CD4-positive, CD25-positive, alpha-beta regulatory T cell (primary cell): ENCODE measurements at regions not wholly inside any gene's neighbourhood (a gene's known extent, or its start where the extent isn't known, plus 50 kb on each side); places are given as distances from the start of the nearest gene placed in this dataset.

Experiments used
- ATAC-seq, 2 donors: fragments of 150-1000 bp; cut with Tn5 transposase; one replicate each; pipeline ENCODE4 v1.10.0; 2021; ENCODE audit warnings: low read depth in 2 of 2, moderate number of reproducible peaks in 2 of 2, moderate library complexity in 1 of 2
- DNase-seq, 3 donors: peaks; one replicate each; pipeline versions ENCODE4 v3.0.0 to v3.0.0-alpha.2; 2012 to 2022; ENCODE audit warnings: mixed read lengths in 1 of 3
- H3K27ac ChIP-seq: one replicate; pipeline ENCODE4 v1.7.0; 2013; ENCODE audit warnings: mild to moderate bottlenecking, low read length; ENCODE audit not compliant: insufficient read depth, poor library complexity, severe bottlenecking
- H3K27me3 ChIP-seq: one replicate; pipeline ENCODE4 v1.7.0; 2013; ENCODE audit warnings: low read length; ENCODE audit not compliant: control insufficient read depth, insufficient read depth
- H3K36me3 ChIP-seq: one replicate; pipeline ENCODE4 v1.7.0; 2013; ENCODE audit warnings: mild to moderate bottlenecking, low read length, moderate library complexity; ENCODE audit not compliant: control insufficient read depth, insufficient read depth
- H3K4me1 ChIP-seq: 2 replicates; pipeline ENCODE4 v1.7.0; 2013; ENCODE audit warnings: mild to moderate bottlenecking, low read length; ENCODE audit not compliant: insufficient read depth, control insufficient read depth, poor library complexity, severe bottlenecking
- H3K4me3 ChIP-seq: one replicate; pipeline ENCODE4 v1.7.0; 2013; ENCODE audit warnings: low read depth, mild to moderate bottlenecking, low read length, moderate library complexity
- H3K9me3 ChIP-seq, 2 experiments: 1 replicate in 1 of 2; 2 replicates in 1 of 2; pipeline ENCODE4 v1.7.0; 2013; ENCODE audit warnings: low read length in 2 of 2, mild to moderate bottlenecking in 1 of 2, moderate library complexity in 1 of 2; ENCODE audit not compliant: control insufficient read depth in 2 of 2
- H3K27ac Mint-ChIP-seq, 3 donors: one replicate each; pipeline ENCODE4 v1.8.0; 2020 to 2022; ENCODE audit warnings: mild to moderate bottlenecking in 3 of 3, mixed read lengths in 3 of 3, moderate library complexity in 2 of 3
- H3K27me3 Mint-ChIP-seq: one replicate; pipeline ENCODE4 v1.8.0; 2022; ENCODE audit warnings: mild to moderate bottlenecking, mixed read lengths
- H3K36me3 Mint-ChIP-seq: one replicate; pipeline ENCODE4 v1.8.0; 2020; ENCODE audit warnings: mixed read lengths
- H3K4me1 Mint-ChIP-seq, 4 donors: one replicate each; pipeline ENCODE4 v1.8.0; 2020 to 2022; ENCODE audit warnings: mixed read lengths in 4 of 4, mild to moderate bottlenecking in 1 of 4
- H3K4me3 Mint-ChIP-seq, 4 donors: one replicate each; pipeline ENCODE4 v1.8.0; 2020 to 2022; ENCODE audit warnings: mild to moderate bottlenecking in 4 of 4, mixed read lengths in 4 of 4, moderate library complexity in 3 of 4
- H3K9me3 Mint-ChIP-seq, 7 donors: one replicate each; pipeline ENCODE4 v1.8.0; 2020 to 2022; ENCODE audit warnings: mixed read lengths in 7 of 7, mild to moderate bottlenecking in 3 of 7, moderate library complexity in 2 of 7

DNA sequence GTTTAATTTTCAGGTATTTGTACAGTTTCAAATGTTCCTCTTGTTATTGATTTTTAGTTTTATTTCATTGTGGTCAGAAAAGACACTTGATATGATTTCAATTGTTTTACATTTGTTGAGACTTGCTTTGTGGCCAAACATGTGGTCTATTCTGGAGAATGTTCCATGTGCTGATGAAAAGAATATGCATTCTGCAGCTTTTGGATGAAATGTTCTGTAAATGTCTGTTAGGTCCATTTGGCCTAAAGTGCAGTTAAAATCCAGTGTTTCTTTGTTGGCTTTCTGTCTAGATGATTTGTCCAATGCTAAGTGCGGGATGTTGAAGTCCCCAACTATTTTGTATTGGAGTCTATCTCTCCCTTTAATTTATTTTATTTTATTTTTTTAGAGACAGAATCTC is 70.5 kb downstream of the ZNF503 start:
- no peak overlapping the region for H3K4me3 Mint-ChIP-seq
- no peaks in the 10 kb centered on the region for H3K4me1 ChIP-seq
- no peaks in the 10 kb centered on the region for H3K4me1 Mint-ChIP-seq
- no peaks in the 10 kb centered on the region for H3K9me3 ChIP-seq
- no peak overlapping the region for H3K27ac ChIP-seq
- H3K9me3 Mint-ChIP-seq: peaks cover 0 to 6% (median 0%) of the 10 kb centered on the region in 7 donors
- H3K4me3 ChIP-seq: no peak overlapping the region
- no peak for ATAC-seq
- H3K36me3 Mint-ChIP-seq: no peaks in the 10 kb centered on the region
- no peak for DNase-seq
- no peak overlapping the region for H3K27ac Mint-ChIP-seq
- no peaks in the 10 kb centered on the region for H3K36me3 ChIP-seq
- H3K27me3 ChIP-seq: peaks cover 7% of the 10 kb centered on the region
- peaks cover 5% of the 10 kb centered on the region for H3K27me3 Mint-ChIP-seq

DNA sequence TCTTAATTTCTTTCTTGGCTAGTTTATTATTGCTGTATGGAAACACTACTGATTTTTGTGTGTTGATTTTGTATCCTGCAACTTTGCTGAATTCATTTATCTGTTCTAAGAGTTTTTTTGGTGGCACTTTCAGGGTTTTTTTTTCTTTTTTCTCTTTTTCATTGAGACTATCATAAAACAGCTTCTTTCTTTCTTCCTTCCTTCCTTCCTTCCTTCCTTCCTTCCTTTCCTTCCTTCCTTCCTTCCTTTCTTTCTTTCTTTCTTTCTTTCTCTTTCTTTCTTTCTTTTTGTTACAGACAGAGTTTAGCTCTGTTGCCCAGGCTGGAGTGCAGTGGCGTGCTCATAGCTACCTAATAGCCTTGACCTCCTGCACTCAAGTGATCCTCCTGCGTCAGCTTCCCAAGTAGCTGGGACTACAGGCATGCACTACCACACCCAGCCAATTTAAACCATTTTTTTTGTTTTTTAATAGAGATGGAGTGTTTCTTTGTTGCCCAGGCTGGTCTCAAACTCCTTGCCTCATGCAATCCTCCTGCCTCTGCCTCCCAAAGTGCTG is 72.3 kb downstream of the ZNF503 start:
- H3K4me3 ChIP-seq: no peak overlapping the region
- Mint-ChIP-seq H3K27me3 (peaks cover 5% of the 10 kb centered on the region), H3K9me3 (peaks cover 0 to 3% (median 0%) of the 10 kb centered on the region in 7 donors), H3K27ac (no peak overlapping the region), H3K4me3 (no peak overlapping the region), H3K36me3 (no peaks in the 10 kb centered on the region), H3K4me1 (no peaks in the 10 kb centered on the region)
- H3K27me3 ChIP-seq: peaks cover 7% of the 10 kb centered on the region
- DNase-seq (no peak), ATAC-seq (no peak)
- H3K9me3 ChIP-seq: no peaks in the 10 kb centered on the region
- no peak overlapping the region for H3K27ac ChIP-seq
- H3K36me3 ChIP-seq: no peaks in the 10 kb centered on the region
- H3K4me1 ChIP-seq: no peaks in the 10 kb centered on the region

DNA sequence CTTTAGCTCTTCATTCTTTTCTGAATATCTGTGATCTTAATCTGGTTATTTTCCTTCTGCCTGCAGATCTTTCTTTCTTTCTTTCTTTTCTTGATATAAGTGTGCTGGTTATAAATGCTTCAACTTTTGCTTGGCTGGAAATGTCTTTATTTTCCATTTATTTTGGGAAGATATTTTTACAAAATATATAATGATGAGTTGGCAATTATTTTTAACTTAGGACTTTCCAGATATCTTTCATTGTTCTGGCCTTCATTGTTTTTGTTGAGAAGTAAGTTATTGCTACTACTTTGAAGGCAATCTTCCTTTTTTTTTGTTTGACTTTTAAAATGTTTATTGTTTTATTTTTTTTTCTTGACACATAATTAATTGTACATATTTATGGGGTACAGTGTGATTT is 75.3 kb downstream of the ZNF503 start:
- peaks cover 0 to 4% of the 10 kb centered on the region in 2 experiments for H3K9me3 ChIP-seq
- H3K9me3 Mint-ChIP-seq: peaks cover 0 to 13% (median 4%) of the 10 kb centered on the region in 7 donors
- H3K27me3 ChIP-seq: peaks cover 3% of the 10 kb centered on the region
- no peaks in the 10 kb centered on the region for H3K4me1 Mint-ChIP-seq
- no peaks in the 10 kb centered on the region for H3K27me3 Mint-ChIP-seq
- no peaks in the 10 kb centered on the region for H3K36me3 Mint-ChIP-seq
- ATAC-seq: no peak
- no peaks in the 10 kb centered on the region for H3K36me3 ChIP-seq
- no peak for DNase-seq
- H3K27ac ChIP-seq: no peak overlapping the region
- no peak overlapping the region for H3K4me3 Mint-ChIP-seq
- H3K4me1 ChIP-seq: no peaks in the 10 kb centered on the region
- H3K4me3 ChIP-seq: no peak overlapping the region
- H3K27ac Mint-ChIP-seq: no peak overlapping the region

DNA sequence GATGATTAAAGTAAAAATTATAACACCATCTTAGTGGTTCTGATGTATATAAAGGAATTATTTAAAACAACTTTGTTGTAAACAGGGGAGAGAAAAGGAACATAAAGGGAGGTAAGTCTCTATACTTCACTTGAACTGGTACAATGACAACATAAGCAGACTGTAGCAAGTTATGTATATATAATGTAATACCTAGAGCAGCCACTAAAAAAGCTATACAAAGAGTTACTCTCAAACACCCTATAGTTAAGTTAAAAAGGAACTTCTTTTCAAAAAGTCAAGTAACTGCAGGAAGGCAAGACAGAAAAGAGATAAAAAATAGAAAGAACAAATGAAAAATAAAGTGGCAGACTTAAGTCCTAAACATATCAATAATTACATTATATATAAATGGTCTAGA is 82.3 kb downstream of the ZNF503 start:
- no peaks in the 10 kb centered on the region for H3K27me3 ChIP-seq
- Mint-ChIP-seq H3K27ac (no peak overlapping the region), H3K4me1 (peaks cover 0 to 2% (median 0%) of the 10 kb centered on the region in 4 donors), H3K9me3 (peaks cover 2 to 37% (median 8%) of the 10 kb centered on the region in 7 donors), H3K4me3 (no peak overlapping the region), H3K27me3 (no peaks in the 10 kb centered on the region), H3K36me3 (peaks cover 3% of the 10 kb centered on the region)
- H3K27ac ChIP-seq: no peak overlapping the region
- DNase-seq (no peak), ATAC-seq (no peak)
- H3K4me1 ChIP-seq: no peaks in the 10 kb centered on the region
- H3K4me3 ChIP-seq: no peak overlapping the region
- H3K36me3 ChIP-seq: no peaks in the 10 kb centered on the region
- peaks cover 6 to 13% of the 10 kb centered on the region in 2 experiments for H3K9me3 ChIP-seq

DNA sequence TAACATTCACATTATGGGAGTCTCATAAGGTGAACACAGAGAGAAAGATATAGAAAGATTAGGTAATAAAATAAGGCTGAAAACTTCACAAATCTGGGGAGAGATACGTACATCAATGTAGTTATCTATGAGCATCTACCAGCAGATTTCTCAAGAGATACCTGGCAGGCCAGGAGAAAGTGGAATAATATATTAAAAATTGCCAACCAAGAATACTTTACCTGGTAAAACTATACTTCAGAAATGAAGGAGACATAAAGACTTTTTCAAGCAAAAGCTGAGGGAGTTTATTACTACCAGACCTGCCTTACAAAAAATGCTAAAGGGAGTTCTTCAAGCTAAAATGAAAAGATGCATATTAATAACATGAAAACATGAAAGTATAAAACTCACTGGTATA is 78.8 kb upstream of the COMTD1 start:
- peaks cover 3% of the 10 kb centered on the region for H3K36me3 Mint-ChIP-seq

DNA sequence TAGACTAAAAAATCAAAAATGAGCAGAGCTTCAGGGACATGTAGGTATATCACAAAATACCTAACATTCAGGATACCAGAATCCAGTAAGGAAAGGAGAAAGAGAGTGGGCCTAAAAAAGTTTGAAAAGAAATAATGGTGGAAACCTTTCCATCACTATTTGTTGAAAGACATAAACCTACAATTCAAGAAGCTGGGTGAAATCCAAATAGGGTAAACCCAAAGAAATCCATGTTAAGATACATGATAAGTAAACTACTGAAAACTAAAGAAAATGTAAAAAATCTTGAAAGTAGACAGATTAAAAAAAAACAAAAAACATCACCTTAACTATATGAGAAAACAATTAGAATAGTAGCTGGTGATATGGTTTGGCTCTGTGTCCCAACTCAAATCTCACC is 76.7 kb upstream of the COMTD1 start:
- no peak overlapping the region for H3K4me3 Mint-ChIP-seq
- Histone ChIP-seq H3K27me3 (peaks cover 2% of the 10 kb centered on the region), H3K27ac (no peak overlapping the region), H3K4me3 (no peak overlapping the region), H3K36me3 (no peaks in the 10 kb centered on the region), H3K9me3 (peaks cover 13 to 18% of the 10 kb centered on the region in 2 experiments), H3K4me1 (no peaks in the 10 kb centered on the region)
- ATAC-seq (no peak), DNase-seq (no peak)
- H3K4me1 Mint-ChIP-seq: peaks cover 0 to 2% (median 0%) of the 10 kb centered on the region in 4 donors
- peaks cover 4 to 29% (median 8%) of the 10 kb centered on the region in 7 donors for H3K9me3 Mint-ChIP-seq
- no peak overlapping the region for H3K27ac Mint-ChIP-seq
- no peaks in the 10 kb centered on the region for H3K36me3 Mint-ChIP-seq
- H3K27me3 Mint-ChIP-seq: peaks cover 19% of the 10 kb centered on the region

More for the DNA sequence above, 78.8 kb upstream of the COMTD1 start:
- H3K4me1 Mint-ChIP-seq: peaks cover 0 to 2% (median 0%) of the 10 kb centered on the region in 4 donors
- Histone ChIP-seq H3K4me1 (no peaks in the 10 kb centered on the region), H3K9me3 (peaks cover 13 to 18% of the 10 kb centered on the region in 2 experiments), H3K4me3 (no peak overlapping the region), H3K27me3 (no peaks in the 10 kb centered on the region), H3K36me3 (no peaks in the 10 kb centered on the region), H3K27ac (no peak overlapping the region)
- H3K9me3 Mint-ChIP-seq: peaks cover 3 to 35% (median 8%) of the 10 kb centered on the region in 7 donors
- DNase-seq (no peak), ATAC-seq (no peak)
- no peak overlapping the region for H3K4me3 Mint-ChIP-seq
- no peak overlapping the region for H3K27ac Mint-ChIP-seq
- H3K27me3 Mint-ChIP-seq: peaks cover 14% of the 10 kb centered on the region

DNA sequence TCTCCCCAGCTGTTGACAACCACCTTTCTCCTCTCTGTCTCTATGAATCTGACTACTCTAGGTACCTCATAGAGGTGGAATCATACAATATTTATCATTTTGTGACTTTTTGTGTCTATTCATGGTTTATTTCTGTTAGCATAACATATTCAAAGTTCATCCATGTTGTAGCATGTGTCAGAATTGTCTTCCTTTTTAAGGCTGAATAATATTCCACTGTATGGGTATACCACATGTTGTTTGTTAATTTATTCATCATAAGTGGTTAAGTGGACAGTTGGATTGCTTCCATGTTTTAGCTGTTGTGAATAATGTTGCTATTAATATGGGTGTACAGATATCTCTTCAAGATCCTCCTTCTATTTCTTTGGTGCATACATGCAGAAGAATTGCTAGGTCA is 69.9 kb upstream of the COMTD1 start:
- Mint-ChIP-seq H3K27me3 (peaks cover 26% of the 10 kb centered on the region), H3K36me3 (no peaks in the 10 kb centered on the region), H3K4me1 (peaks cover 0 to 4% (median 0%) of the 10 kb centered on the region in 4 donors), H3K27ac (no peak overlapping the region), H3K9me3 (peaks cover 0 to 8% (median 4%) of the 10 kb centered on the region in 7 donors), H3K4me3 (no peak overlapping the region)
- Histone ChIP-seq H3K9me3 (no peaks in the 10 kb centered on the region), H3K27ac (no peak overlapping the region), H3K4me1 (no peaks in the 10 kb centered on the region), H3K4me3 (no peak overlapping the region), H3K36me3 (no peaks in the 10 kb centered on the region), H3K27me3 (peaks cover 2% of the 10 kb centered on the region)
- DNase-seq (no peak), ATAC-seq (no peak)

DNA sequence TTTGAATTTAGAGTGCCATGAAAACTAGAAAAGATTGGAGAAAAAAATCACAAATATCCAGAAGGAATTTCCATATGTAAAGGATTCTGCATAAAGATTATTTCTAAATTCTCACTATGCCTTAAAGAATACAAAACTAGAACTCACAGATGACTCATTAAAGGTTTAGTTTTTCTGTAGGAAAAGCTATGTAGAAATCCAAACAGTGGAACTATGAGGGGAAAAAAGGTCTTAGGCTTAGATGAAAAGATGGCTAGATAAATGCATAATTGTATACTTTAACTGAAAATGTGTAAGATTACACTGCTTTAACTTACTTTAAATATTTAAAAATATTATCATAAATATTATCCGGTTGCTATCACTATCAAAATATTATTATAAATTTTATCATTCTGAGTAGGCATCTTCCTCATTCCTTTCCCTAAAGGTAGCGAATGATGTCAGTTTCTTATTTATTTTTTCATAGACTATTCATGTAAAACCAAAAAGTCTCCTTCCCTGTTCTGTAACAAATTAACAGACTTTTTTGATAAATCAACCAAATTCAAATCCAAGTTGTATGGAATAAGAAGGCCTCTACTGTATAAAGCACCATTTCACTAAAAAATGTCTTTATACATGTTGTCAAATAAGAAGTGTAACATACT is 69.1 kb upstream of the COMTD1 start:
- H3K27me3 ChIP-seq: peaks cover 2% of the 10 kb centered on the region
- no peak overlapping the region for H3K4me3 ChIP-seq
- DNase-seq (no peak), ATAC-seq (no peak)
- H3K9me3 Mint-ChIP-seq: peaks cover 0 to 8% (median 4%) of the 10 kb centered on the region in 7 donors
- peaks cover 28% of the 10 kb centered on the region for H3K27me3 Mint-ChIP-seq
- no peak overlapping the region for H3K4me3 Mint-ChIP-seq
- no peaks in the 10 kb centered on the region for H3K9me3 ChIP-seq
- H3K36me3 ChIP-seq: no peaks in the 10 kb centered on the region
- no peaks in the 10 kb centered on the region for H3K36me3 Mint-ChIP-seq
- H3K4me1 Mint-ChIP-seq: peaks cover 0 to 4% (median 0%) of the 10 kb centered on the region in 4 donors
- H3K4me1 ChIP-seq: no peaks in the 10 kb centered on the region
- no peak overlapping the region for H3K27ac ChIP-seq
- no peak overlapping the region for H3K27ac Mint-ChIP-seq
